SIG-M5 (cell line): ENCODE measurements at regions not wholly inside any gene's neighbourhood (a gene's known extent, or its start where the extent isn't known, plus 50 kb on each side); places are given as distances from the start of the nearest gene placed in this dataset.

Source experiments
- DNase-seq: peaks from one replicate; lab custom pipeline; 2025; lab: John Stamatoyannopoulos, UW

- DNase-seq: no peak
Observed at GRCh38 chr4:176443117-176443516, 123.4 kb downstream of the SPCS3 start.

DNA sequence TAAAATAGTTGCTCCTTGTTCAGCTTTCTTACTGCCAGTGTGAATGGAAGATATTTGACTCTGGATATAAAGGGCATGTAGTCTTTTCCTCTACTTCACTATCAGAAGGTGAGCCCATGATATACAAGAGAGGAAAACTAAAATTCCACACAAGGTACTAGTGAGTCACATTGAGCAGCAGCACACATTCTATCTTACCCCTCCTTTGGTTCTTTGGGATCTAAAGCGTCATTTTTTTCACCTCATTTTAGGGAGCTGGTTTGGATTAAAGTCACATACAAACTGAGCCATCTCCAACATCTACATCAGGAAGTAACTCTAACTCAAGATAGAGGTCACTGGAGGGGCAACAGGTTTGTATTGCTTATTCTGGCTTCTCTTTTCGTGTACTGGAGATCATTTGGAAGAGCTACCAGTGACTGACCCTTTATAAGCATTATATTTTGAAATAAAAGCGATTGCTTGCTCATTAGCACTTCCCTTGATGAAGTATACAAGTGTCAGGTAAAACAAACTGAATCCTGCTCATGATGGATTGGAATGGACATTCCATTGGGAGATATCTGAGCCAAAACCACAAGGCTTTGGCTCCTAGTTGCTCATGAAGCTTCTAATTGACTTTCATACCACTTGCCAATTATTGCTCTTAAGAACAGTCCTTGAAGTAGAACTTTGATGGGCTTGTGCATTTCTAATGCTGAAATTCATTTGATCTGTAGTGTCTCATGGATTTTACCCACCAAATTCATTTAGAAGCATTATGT is 124.1 kb downstream of the SPCS3 start:
- DNase-seq: no peak

GRCh38 chr4:176444741-176445140 is 125.0 kb downstream of the SPCS3 start:
- no peak for DNase-seq

DNA sequence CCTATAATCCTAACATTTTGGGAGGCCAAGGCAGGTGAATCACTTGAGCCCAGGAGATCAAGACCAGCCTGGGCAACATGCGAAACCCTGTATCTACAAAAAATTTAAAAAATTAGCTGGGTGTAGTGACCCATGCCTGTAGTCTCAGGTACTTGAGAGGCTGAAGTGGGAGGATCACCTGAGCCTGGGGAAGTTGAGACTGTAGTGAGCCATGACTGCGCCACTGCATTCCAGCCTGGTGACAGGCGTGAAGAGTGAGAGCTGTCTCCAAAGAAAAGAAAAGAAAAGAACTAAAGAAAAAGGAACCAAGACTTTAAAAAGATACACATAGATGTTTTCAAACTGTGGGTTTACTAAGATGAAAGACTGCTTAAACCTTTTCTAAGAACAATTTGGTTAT is 129.0 kb downstream of the SPCS3 start:
- no peak for DNase-seq

DNA sequence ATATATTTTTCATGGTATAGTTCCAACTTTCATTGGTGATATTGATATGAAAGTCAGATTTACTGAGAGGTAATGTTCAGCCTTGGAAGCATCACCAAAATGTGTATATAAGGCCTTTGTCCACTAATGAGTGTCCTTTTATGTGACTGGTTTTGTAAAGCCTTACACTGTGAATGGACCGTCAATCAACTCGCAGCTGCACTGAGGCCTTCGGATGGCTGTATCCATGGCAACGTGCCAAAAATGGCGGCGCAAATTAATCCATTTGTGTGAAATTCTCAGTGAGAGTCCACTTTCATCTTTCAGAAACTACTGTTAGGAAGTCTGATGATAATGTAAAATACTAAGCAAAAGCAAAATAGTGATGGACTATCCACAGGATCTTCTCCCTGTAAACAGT is 131.7 kb downstream of the SPCS3 start:
- no peak for DNase-seq

GRCh38 chr4:176453079-176453478 is 133.3 kb downstream of the SPCS3 start:
- DNase-seq: no peak

GRCh38 chr4:176453658-176454057 is 133.9 kb downstream of the SPCS3 start:
- no peak for DNase-seq

DNA sequence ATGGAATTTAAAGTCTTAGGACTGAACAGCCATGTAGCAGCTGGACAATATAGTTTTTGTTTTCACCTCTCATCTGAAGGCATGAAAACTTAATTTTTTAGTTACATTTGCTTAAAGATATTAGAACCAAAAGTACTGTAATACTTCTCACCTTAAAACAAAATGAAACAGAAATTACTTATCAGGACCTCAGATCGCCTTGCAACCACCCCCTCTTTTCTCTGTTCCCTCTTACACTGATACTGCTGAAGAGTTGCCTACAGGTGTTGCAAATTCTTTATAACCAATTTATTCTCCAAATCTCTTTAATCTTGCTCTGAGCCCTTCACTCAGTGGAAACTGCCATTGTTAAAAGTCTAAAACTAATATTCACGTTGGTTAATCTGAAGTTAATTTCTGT is 145.0 kb downstream of the SPCS3 start:
- no peak for DNase-seq

DNA sequence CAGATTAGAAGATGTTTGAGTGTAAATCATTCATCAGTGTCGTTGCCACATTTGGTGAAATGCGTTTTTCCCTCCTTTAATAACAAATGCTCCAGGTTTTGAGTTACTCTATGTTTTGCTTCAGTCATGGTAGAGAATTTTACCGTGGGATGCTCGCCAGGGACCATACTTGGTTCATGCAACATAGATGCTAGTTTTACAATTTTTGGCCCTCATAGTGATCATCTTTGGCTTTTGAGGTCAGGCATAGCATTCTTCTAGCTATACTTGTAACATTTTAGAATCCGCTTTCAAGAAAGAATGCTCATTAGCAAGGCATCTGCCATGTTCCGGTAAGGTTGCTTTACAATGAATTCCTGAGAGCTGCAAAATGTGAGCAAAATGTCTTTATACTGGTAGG is 147.2 kb downstream of the SPCS3 start:
- no peak for DNase-seq

DNA sequence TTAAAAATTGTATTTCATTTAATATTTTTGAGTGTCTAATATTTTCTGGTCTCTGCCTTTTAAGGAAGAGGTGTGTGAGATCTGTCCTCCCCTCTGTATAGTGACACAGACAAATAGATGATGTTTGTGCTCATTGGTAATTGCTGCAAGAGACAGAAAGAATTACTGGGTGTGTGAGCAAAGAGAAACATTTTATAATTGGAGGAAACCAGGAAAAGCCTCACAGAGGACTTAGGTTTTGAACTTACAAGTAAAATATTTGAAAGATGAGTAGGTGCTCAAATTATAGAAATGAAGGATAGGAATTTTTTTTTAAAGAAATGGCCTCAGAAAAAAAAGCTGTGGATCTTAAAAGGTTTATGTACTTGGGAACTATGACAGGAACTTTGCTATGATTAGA is 149.8 kb downstream of the SPCS3 start:
- DNase-seq: no peak

DNA sequence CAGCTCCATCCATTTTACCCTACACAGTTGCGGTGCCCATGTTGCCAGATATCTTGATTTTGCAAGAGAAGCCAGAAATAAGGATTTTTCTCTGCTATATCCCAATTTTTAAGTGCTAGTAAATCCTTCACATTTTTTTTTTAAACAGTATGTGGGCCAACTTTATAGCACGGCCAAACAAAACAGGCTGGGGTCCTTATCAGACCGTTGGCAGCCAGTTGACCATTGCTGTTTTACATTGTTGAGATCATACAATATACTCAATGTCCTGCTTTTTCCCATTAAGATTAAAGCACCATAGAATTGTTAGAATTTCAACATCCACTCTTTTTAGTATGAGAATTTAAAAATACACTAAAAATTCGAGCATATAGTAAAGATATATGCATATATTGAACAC is 150.9 kb downstream of the SPCS3 start:
- no peak for DNase-seq

GRCh38 chr4:176475067-176475466 is 155.3 kb downstream of the SPCS3 start:
- no peak for DNase-seq

- no peak for DNase-seq
Observed at GRCh38 chr4:176478076-176478475, 158.3 kb downstream of the SPCS3 start.

GRCh38 chr4:176479767-176480166 is 160.0 kb downstream of the SPCS3 start:
- no peak for DNase-seq

- no peak for DNase-seq
Observed at GRCh38 chr4:176482972-176483371, 163.2 kb downstream of the SPCS3 start.

GRCh38 chr4:176484301-176484984 is 164.7 kb downstream of the SPCS3 start:
- no peak for DNase-seq

GRCh38 chr4:176489001-176489400 is 169.2 kb downstream of the SPCS3 start:
- DNase-seq: no peak

GRCh38 chr4:176492646-176493302 is 173.0 kb downstream of the SPCS3 start:
- no peak for DNase-seq

GRCh38 chr4:176498617-176499256 is 179.0 kb downstream of the SPCS3 start:
- DNase-seq: no peak

DNA sequence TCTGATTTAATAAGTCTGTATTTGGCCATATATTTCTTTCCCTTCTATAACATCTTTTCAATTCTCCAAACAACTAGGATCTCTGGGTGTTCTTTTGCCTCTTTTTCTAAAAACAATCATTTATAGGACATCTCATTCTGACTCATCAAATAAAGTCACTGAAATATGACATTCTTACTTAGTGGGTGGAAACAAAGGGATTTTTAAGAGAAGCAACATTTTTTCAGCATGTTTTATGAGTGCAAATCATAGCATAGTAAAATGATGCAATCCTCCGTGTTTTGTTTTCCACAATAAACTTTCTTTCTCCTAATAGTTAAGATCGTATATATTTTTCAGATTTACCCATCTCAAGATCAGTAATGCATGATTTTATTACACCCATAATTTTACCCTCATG is 179.8 kb downstream of the SPCS3 start:
- no peak for DNase-seq

- DNase-seq: no peak
Observed at GRCh38 chr4:176500894-176501293, 181.1 kb downstream of the SPCS3 start.

DNA sequence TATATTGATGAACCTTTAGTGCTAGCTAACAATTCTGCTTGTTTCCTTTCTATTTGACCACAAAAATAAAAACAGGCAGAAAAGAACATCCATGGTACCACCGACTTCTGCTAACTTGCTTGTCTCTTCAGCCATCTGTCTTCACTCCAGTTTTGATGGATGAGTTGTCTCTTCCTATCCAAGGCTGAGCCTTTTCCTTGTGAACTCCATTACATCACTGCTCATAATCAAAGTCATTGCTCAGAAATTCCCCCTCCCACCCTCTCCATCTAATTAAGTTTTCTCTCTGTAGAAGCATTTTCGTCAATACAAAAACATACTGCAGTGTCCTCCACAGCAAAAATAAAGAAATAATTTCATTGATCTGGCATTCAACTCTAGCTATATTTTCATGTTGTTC is 184.4 kb downstream of the SPCS3 start:
- DNase-seq: no peak
